ENCODE measurements at regions not wholly inside any gene's neighbourhood (a gene's known extent, or its start where the extent isn't known, plus 50 kb on each side); places are given as distances from the start of the nearest gene placed in this dataset.

DNA sequence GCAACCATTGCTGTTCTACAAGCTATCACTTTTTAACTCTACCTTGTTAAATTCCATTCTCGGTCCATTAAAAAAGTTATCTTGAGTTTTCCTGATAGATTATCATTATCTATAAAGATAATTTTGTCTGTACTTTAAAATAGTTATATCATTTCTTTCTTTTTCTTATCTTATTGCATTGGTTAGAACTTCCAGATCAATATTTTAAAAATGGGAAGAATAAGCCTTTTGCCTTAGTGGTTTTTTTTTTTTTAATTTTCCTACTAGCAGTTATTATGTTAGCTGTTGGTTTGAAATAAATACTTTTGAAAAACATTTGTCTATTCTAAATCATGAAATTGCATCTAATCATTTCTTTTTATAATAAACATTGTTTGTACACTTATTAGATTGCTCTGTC, 71.0 kb upstream of the ATF3 start:
- Mint-ChIP-seq H3K27ac (no peak overlapping the region), H3K9me3 (no peaks in the 10 kb centered on the region), H3K4me1 (peaks cover 4% of the 10 kb centered on the region), H3K27me3 (peaks cover 13% of the 10 kb centered on the region), H3K4me3 (no peak overlapping the region), H3K36me3 (ENCODE audit: low read depth) (no peaks in the 10 kb centered on the region)
- ATAC-seq (replicated peaks), result no peak

DNA sequence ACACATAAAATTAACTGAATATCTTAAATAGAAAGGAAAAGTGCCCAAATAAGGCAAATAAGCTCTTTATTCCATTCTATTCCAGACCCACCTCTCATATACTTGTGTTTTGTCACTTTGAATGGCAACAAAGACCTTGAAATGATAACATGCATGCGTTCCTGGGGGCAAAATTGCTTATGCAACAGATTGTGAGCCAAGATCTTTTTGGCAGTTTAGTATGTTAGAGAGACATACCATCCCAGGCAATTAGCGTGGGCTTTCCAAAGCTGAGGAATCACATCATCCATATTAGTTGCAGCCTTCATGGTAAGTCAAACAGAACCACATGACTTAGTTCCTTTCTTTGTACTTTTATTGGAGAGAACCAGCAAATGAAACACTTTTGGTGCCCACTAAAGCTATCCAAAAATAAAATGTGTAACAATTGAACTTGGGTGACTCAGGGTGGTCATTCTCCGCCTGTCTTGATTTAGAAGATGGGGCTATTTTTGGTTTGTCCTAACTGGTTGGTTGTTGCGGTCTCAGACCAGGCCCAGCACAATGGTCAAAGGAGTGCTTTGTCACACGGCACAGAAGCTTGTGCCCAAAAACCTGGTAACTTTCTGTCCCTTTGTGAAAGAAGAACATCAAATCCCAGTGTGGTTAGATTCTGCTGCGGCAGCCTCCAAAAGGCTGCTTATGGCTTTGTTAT, 68.7 kb upstream of the ATF3 start:
- no peaks in the 10 kb centered on the region for H3K36me3 Mint-ChIP-seq (ENCODE audit: low read depth)
- no peaks in the 10 kb centered on the region for H3K4me1 Mint-ChIP-seq
- H3K27ac Mint-ChIP-seq, result no peak overlapping the region
- peaks cover 13% of the 10 kb centered on the region for H3K27me3 Mint-ChIP-seq
- H3K4me3 Mint-ChIP-seq, result no peak overlapping the region
- no peak for ATAC-seq (replicated peaks)
- no peaks in the 10 kb centered on the region for H3K9me3 Mint-ChIP-seq

DNA sequence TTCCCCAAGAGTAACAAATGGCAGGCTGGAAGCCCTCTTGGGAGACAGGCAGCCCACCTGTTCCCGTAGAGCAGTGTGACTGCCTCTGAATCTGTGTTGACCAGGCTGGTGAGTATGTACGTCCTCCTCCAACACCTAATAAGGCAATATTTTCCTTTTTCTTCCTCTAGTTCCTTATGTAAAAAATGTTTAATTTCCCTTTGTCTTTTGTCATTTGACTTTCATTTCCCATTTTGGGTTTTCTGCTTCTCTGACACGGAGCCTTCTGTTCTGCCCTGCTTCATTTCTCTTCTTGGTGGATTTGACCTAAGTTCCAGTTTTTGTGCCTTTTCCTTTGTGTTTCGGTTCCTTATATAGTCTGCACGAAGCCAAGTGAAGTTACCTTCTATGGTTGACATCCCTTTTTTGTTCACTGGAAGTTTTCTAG, 65.8 kb upstream of the ATF3 start:
- no peaks in the 10 kb centered on the region for H3K4me1 Mint-ChIP-seq
- no peaks in the 10 kb centered on the region for H3K36me3 Mint-ChIP-seq (ENCODE audit: low read depth)
- H3K9me3 Mint-ChIP-seq, result no peaks in the 10 kb centered on the region
- H3K4me3 Mint-ChIP-seq, result no peak overlapping the region
- H3K27ac Mint-ChIP-seq, result no peak overlapping the region
- no peak for ATAC-seq (replicated peaks)
- peaks cover 12% of the 10 kb centered on the region for H3K27me3 Mint-ChIP-seq

DNA sequence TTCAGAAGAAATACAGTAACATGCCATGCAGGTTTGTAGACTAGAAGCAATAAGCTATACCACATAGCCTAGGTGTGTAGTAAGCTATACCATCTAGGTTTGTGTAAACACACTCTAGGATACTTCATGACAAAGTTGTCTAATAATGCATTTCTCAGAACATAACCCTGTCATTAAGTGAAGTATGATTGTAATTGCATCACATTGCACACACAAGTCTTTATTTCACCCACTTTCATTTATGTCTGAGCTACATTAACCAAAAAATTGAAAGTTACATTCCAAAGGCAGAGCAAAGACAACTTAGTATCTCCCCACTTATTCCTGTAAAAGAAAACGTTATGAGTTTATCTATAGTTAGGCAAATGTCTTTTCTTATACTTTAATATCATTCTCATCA, 64.5 kb upstream of the ATF3 start:
- ATAC-seq (replicated peaks), result no peak
- Mint-ChIP-seq H3K4me3 (no peak overlapping the region), H3K9me3 (no peaks in the 10 kb centered on the region), H3K27ac (no peak overlapping the region), H3K4me1 (no peaks in the 10 kb centered on the region), H3K27me3 (peaks cover 12% of the 10 kb centered on the region), H3K36me3 (ENCODE audit: low read depth) (no peaks in the 10 kb centered on the region)

DNA sequence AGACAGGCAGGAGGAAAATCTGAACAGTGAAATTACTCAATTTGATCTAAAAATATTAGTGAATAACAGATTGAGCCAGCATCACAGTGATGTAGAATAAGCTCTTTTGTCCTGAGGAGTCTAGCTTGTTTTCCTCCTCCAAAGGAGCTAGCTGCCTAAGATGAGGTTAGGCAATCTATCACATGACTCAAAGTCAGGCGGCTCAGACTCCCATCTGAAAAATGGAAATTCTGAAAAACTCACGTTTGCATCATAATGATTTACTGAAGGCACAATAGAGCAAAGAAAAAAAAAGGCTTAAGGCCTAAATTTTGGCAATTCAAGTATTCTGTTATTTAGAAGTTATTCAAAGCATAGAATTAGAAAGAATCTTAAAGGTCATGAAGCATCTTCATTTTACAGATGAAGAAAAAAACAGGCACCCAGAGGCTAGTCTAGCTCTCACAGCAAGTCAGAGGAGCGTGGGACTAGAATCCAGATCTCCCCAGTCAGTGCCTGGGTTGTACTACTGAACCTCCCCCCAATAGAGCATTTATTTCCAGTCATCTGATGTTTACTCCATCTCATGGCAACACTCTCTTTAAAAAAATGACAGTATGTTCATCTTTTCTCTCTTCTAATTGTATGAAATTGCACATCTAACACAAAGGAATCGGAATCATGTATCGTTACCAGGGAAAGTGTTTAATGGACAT, 62.5 kb upstream of the ATF3 start:
- H3K4me3 Mint-ChIP-seq, result no peak overlapping the region
- H3K27me3 Mint-ChIP-seq, result peaks cover 17% of the 10 kb centered on the region
- no peaks in the 10 kb centered on the region for H3K4me1 Mint-ChIP-seq

DNA sequence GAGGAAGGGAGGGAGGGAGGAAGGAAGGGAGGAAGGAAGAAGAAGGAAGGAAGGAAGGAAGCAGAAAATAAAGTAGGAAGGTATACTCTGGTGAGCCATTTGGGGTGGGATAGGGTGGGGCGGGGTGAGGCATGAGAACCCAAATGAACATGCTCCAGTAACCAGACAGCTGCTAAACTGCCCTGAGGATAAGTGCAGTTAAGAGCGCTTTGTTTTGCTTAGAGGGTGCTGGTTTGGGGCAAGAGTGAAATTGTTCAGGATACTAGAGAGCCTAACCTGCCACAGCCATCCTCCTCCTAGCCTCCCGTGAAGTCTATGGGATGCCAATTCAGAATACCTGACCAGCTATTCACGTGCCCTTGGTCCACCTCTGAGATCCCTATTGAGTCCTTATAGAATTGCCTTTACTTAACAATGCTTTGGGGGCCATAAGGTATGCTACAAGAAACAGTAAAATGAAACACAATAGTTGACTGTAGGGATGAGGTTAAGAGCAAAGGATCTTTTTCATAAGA, 59.0 kb upstream of the ATF3 start:
- ATAC-seq (replicated peaks), result no peak
- H3K27me3 Mint-ChIP-seq, result peaks cover 11% of the 10 kb centered on the region
- no peaks in the 10 kb centered on the region for H3K36me3 Mint-ChIP-seq (ENCODE audit: low read depth)
- H3K4me3 Mint-ChIP-seq, result no peak overlapping the region
- H3K27ac Mint-ChIP-seq, result no peak overlapping the region
- H3K4me1 Mint-ChIP-seq, result no peaks in the 10 kb centered on the region
- H3K9me3 Mint-ChIP-seq, result no peaks in the 10 kb centered on the region

More for the DNA sequence above, 62.5 kb upstream of the ATF3 start:
- no peaks in the 10 kb centered on the region for H3K9me3 Mint-ChIP-seq
- peak overlapping the region; percentile 56 for H3K27ac Mint-ChIP-seq
- ATAC-seq (replicated peaks), result no peak
- H3K36me3 Mint-ChIP-seq (ENCODE audit: low read depth), result no peaks in the 10 kb centered on the region

DNA sequence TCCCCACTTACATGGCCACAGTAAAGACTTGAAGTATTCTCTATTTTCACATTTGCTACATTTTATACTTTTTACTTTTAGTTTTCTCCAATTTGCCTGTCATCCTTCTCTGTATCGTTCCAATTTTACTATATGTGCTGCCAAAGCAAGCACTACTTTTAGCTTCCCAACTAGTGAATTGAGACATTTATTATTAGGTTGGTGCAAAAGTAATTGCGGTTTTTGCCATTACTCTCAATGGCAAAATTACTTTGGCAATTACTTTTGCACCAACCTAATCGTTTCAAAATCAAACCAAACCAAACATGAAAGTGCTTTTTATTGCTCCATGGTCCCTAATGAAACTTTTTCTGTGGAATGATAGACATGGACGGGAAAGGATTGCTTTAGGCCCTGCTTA, 56.6 kb upstream of the ATF3 start:
- H3K36me3 Mint-ChIP-seq (ENCODE audit: low read depth), result no peaks in the 10 kb centered on the region
- no peak for ATAC-seq (replicated peaks)
- H3K4me1 Mint-ChIP-seq, result no peaks in the 10 kb centered on the region
- H3K4me3 Mint-ChIP-seq, result no peak overlapping the region
- no peak overlapping the region for H3K27ac Mint-ChIP-seq
- H3K27me3 Mint-ChIP-seq, result peaks cover 7% of the 10 kb centered on the region
- no peaks in the 10 kb centered on the region for H3K9me3 Mint-ChIP-seq

DNA sequence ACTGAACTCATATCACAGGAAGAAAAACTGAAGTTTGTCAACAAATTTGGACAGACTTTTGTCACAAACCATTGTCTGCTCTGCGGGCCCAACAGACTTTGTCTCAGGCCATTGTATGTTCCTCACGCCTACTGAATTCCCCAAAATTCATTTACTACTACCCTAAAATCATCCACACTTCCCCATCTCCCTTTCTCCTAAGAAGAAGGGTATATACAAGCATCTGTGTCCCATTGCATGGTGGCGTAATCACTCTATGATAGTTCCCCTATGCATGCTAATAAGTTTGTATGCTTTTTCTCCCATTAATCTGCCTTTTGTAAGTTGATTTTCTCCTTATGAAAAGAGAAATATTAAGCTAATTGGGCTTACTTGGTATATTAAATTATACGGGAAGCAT, 54.9 kb upstream of the ATF3 start:
- no peak overlapping the region for H3K4me3 Mint-ChIP-seq
- no peak overlapping the region for H3K27ac Mint-ChIP-seq
- peaks cover 4% of the 10 kb centered on the region for H3K4me1 Mint-ChIP-seq
- no peak for ATAC-seq (replicated peaks)
- no peaks in the 10 kb centered on the region for H3K36me3 Mint-ChIP-seq (ENCODE audit: low read depth)
- H3K27me3 Mint-ChIP-seq, result peaks cover 7% of the 10 kb centered on the region
- no peaks in the 10 kb centered on the region for H3K9me3 Mint-ChIP-seq

DNA sequence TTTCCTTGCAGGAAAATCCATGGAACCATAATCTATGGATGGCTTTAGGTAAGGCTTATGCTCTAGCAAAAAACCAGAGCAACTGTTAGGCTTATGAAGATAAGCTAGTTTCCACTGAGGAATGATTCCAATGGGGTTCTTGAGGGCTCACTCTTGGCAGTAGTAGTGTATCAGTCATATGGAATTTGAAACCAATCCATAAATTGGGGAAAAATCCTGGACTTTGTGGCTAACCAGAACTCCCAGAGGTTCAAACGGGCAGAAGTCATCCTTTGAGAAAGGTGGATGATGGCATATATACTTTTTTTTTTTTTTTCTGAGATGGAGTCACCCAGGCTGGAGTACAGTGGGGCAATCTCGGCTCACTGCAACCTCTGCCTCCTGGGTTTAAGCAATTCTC, 54.2 kb upstream of the ATF3 start:
- H3K9me3 Mint-ChIP-seq, result no peaks in the 10 kb centered on the region
- peaks cover 8% of the 10 kb centered on the region for H3K4me1 Mint-ChIP-seq
- no peak overlapping the region for H3K4me3 Mint-ChIP-seq
- peaks cover 7% of the 10 kb centered on the region for H3K27me3 Mint-ChIP-seq
- no peak for ATAC-seq (replicated peaks)
- H3K27ac Mint-ChIP-seq, result no peak overlapping the region
- H3K36me3 Mint-ChIP-seq (ENCODE audit: low read depth), result no peaks in the 10 kb centered on the region

DNA sequence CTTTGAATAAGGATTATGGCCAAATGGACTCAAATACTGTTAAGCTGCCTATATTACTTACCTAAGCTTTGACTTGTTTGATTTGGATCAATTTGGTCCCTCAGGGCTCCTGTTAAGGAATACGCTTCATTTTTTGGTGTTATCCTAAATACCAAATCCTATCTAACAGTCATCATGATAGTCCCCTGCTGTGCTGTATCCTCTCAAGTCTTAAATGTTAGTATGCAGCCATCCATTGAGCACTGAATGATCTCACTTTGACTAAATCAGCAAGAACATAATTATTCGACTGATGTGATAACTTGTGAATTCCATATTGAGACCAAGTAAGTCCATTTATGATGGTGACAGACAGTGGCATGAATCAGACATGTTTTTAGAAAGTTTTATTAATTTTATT, 53.1 kb upstream of the ATF3 start:
- Mint-ChIP-seq H3K36me3 (ENCODE audit: low read depth) (no peaks in the 10 kb centered on the region), H3K4me3 (no peak overlapping the region), H3K27ac (no peak overlapping the region), H3K4me1 (peaks cover 8% of the 10 kb centered on the region), H3K9me3 (no peaks in the 10 kb centered on the region), H3K27me3 (no peaks in the 10 kb centered on the region)
- ATAC-seq (replicated peaks), result no peak

DNA sequence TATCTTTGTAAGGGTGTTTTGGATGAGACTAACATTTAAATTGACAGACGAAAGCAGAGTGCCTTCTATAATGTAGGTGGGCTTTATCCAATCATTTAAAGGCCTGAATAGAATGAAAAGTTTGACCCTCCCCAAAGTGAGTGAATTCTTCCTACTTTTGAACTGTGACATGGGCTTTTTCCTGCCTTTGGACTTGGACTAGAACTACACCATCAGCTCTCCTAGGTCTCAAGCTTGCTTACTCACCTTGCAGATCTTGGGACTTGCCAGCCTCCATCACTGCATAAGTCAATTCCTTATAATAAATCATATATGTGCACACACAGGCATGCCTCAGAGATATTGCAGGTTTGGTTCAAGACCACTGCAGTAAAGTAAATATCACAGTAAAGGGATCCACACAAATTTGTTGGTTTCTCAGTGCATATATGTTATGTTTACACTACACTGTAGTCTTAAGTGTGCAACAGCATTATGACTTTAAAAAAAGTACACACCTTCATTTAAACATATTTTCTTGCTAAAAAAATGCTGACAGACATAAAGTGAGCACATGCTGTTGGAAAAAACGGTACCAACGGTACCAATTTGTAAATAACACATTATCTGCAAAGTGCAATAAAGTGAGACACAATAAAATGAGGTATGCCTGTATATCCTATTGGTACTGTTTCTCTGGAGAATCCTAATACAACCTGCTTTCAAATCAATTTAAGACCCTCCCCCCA, 51.6 kb upstream of the ATF3 start:
- ATAC-seq (replicated peaks), result no peak
- H3K27me3 Mint-ChIP-seq, result no peaks in the 10 kb centered on the region
- no peak overlapping the region for H3K27ac Mint-ChIP-seq
- H3K4me1 Mint-ChIP-seq, result peaks cover 8% of the 10 kb centered on the region
- H3K36me3 Mint-ChIP-seq (ENCODE audit: low read depth), result no peaks in the 10 kb centered on the region
- no peaks in the 10 kb centered on the region for H3K9me3 Mint-ChIP-seq
- peak overlapping the region; percentile 78 for H3K4me3 Mint-ChIP-seq

DNA sequence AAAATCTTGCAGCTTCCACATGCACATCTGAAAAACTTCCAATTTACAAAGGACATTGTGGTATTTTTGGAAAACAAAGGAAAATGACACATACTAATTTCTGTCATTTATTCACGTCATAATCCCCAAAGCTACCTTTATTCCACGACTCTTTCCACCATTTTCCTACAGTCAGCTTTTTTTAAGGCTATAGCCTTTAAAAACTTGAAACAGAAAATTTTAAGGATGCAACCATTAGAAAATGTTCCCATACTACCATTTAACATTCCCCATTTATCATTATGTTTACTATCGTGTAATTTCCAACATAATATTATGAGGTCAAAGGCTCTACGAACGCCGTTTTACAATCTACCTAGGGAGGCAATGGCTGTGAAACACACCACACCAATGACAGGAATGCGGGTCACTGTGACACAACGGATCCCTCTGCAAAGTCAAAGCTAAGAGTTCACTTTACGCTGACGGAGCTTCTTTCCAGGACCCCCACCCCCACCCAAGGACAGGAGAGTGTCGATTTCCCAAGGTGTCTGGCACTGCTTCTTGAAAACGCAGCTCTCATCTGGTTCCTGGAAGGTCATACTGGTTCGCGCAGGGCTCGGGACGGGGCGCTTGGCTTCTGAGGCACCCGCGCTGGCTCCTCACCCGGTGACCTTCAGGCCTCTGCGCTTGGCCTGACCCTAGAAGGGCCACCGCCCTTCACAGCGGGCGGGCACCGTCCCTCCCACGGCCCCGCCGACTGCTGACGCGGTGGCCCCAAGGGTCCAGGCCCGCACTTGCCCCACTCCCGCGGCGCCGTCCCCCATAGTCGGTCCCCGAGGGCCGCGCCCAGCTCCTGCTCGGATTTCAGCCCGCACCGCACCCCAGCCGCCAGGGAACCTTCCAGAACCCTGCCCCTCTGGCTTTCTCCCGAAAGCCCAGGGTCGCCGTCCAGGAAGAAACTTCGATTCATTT, 50.5 kb upstream of the ATF3 start:
- Mint-ChIP-seq H3K27me3 (no peaks in the 10 kb centered on the region), H3K9me3 (no peaks in the 10 kb centered on the region), H3K4me3 (peak overlapping the region; percentile 78), H3K4me1 (peaks cover 8% of the 10 kb centered on the region), H3K27ac (no peak overlapping the region), H3K36me3 (ENCODE audit: low read depth) (no peaks in the 10 kb centered on the region)
- ATAC-seq (replicated peaks), result peak; percentile 46

DNA sequence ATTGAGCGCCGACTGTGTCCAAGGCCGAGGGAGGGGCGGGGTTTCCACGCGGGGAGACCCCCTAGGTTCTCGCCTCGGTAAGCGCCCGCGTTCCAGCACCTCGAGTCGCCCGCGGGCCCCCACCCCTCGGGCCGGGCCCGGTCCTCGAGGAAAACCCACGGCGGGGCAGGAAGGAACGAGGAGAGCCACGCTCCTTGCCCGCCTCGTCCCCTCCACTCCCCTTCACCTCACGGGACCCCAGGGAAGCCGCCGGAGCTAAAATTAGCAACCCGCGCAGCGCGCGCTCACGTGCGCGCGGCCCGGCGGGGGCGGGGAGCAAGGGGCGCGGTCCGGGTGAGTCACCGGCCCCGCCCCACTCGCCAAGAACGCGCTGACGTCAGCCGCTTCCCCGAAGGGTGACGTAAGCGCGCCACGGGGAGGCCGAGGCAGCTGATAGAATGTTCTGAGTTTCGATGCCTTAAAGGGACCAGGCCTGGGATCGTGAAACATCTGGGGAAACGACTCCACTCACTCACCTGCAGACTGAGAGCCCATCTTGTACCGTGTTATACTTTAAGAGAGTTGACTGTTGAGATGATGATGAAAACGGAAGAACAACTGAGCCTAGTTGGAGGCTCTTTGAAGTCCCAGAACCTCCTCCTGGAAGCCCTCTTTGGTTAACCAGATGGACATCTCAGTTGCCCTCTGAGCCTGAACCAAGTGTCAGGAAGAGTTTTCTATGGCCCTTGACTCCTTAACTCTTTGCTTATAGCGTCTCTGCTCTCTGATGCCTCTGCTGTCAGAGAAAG, 49.7 kb upstream of the ATF3 start:
- peak; percentile 98 for ATAC-seq (replicated peaks)
- Mint-ChIP-seq H3K4me1 (peaks cover 8% of the 10 kb centered on the region), H3K36me3 (ENCODE audit: low read depth) (no peaks in the 10 kb centered on the region), H3K4me3 (peak overlapping the region; percentile 78), H3K9me3 (no peaks in the 10 kb centered on the region), H3K27me3 (no peaks in the 10 kb centered on the region), H3K27ac (peak overlapping the region; percentile 91)

All from activated T-helper 17 cell treated with anti-CD3 and anti-CD28 coated beads, Interleukin-2, amount 50 U/mL, for 72 hours (primary cell).